H9 (cell line): ENCODE measurements at regions not wholly inside any gene's neighbourhood (a gene's known extent, or its start where the extent isn't known, plus 50 kb on each side); places are given as distances from the start of the nearest gene placed in this dataset.

Experiments used
- DNase-seq: peaks from one replicate; pipeline ENCODE4 v3.0.0-alpha.2; 2017
- H2AFZ ChIP-seq: one replicate; pipeline ENCODE4 v1.6.1; 2013; ENCODE audit warnings: mild to moderate bottlenecking, low read length, control low read depth, moderate library complexity
- H2AK5ac ChIP-seq: 2 replicates; pipeline ENCODE4 v1.6.1; 2013; ENCODE audit warnings: low read length, control low read depth, mixed read lengths; ENCODE audit not compliant: insufficient read length
- H2BK120ac ChIP-seq: one replicate; pipeline ENCODE4 v1.6.1; 2013; ENCODE audit warnings: low read depth, mild to moderate bottlenecking, low read length, control low read depth, inconsistent platforms; ENCODE audit not compliant: poor library complexity, severe bottlenecking
- H2BK12ac ChIP-seq: 2 replicates; pipeline ENCODE4 v1.6.1; 2013; ENCODE audit warnings: low read length, control low read depth, mixed read lengths, low read depth; ENCODE audit not compliant: insufficient read length
- H2BK15ac ChIP-seq: 2 replicates; pipeline ENCODE4 v1.6.1; 2013; ENCODE audit warnings: low read depth, low read length, control low read depth
- H2BK20ac ChIP-seq: one replicate; pipeline ENCODE4 v1.6.1; 2013; ENCODE audit warnings: low read depth, mild to moderate bottlenecking, low read length, control low read depth, inconsistent platforms; ENCODE audit not compliant: poor library complexity, severe bottlenecking
- H2BK5ac ChIP-seq: 2 replicates; pipeline ENCODE4 v1.6.1; 2013; ENCODE audit warnings: low read length, control low read depth, mixed read lengths; ENCODE audit not compliant: insufficient read length
- H3K14ac ChIP-seq: 2 replicates; pipeline ENCODE4 v1.6.1; 2013; ENCODE audit warnings: low read length, control low read depth; ENCODE audit not compliant: insufficient read depth
- H3K18ac ChIP-seq: 2 replicates; pipeline ENCODE4 v1.6.1; 2013; ENCODE audit warnings: low read depth, mild to moderate bottlenecking, mixed read lengths, low read length, control low read depth; ENCODE audit not compliant: insufficient read length
- H3K23ac ChIP-seq: 2 replicates; pipeline ENCODE4 v1.6.1; 2013; ENCODE audit warnings: low read length, control low read depth, mixed read lengths, low read depth; ENCODE audit not compliant: insufficient read length
- H3K23me2 ChIP-seq: 2 replicates; pipeline ENCODE4 v1.6.1; 2013; ENCODE audit warnings: low read depth, mild to moderate bottlenecking, mixed read lengths, low read length, control low read depth; ENCODE audit not compliant: insufficient read length, poor library complexity, severe bottlenecking
- H3K27ac ChIP-seq: 2 replicates; pipeline ENCODE4 v1.5.1; 2013; ENCODE audit warnings: low read length, control low read depth, mixed read lengths, low read depth; ENCODE audit not compliant: insufficient read length
- H3K27me3 ChIP-seq: 2 replicates; pipeline ENCODE4 v1.6.1; 2013; ENCODE audit warnings: low read length, control low read depth, inconsistent platforms; ENCODE audit not compliant: insufficient read depth
- H3K4ac ChIP-seq: 2 replicates; pipeline ENCODE4 v1.6.1; 2013; ENCODE audit warnings: low read depth, mild to moderate bottlenecking, control low read depth, inconsistent platforms, low read length, moderate library complexity
- H3K4me1 ChIP-seq: 2 replicates; pipeline ENCODE4 v1.6.1; 2013; ENCODE audit warnings: low read length, control low read depth, inconsistent platforms; ENCODE audit not compliant: insufficient read depth
- H3K4me2 ChIP-seq: 2 replicates; pipeline ENCODE4 v1.6.1; 2013; ENCODE audit warnings: low read length, control low read depth, mixed read lengths; ENCODE audit not compliant: insufficient read length, insufficient read depth
- H3K56ac ChIP-seq: 2 replicates; pipeline ENCODE4 v1.6.1; 2013; ENCODE audit warnings: low read depth, mild to moderate bottlenecking, mixed read lengths, low read length, control low read depth; ENCODE audit not compliant: insufficient read length
- H3K79me1 ChIP-seq: 2 replicates; pipeline ENCODE4 v1.6.1; 2013; ENCODE audit warnings: low read depth, mild to moderate bottlenecking, moderate library complexity, low read length, control low read depth, inconsistent platforms; ENCODE audit not compliant: insufficient read depth, poor library complexity, severe bottlenecking
- H3K79me2 ChIP-seq: 2 replicates; pipeline ENCODE4 v1.6.1; 2013; ENCODE audit warnings: low read length, control low read depth, inconsistent platforms; ENCODE audit not compliant: insufficient read depth
- H3K9ac ChIP-seq: 2 replicates; pipeline ENCODE4 v1.6.1; 2013; ENCODE audit warnings: low read length, control low read depth, mixed read lengths; ENCODE audit not compliant: insufficient read length; ENCODE audit errors: extremely low read depth
- H3K9me3 ChIP-seq: one replicate; pipeline ENCODE4 v1.6.1; 2013; ENCODE audit warnings: low read depth, low read length, inconsistent platforms; ENCODE audit not compliant: control insufficient read depth
- H3T11ph ChIP-seq: one replicate; pipeline ENCODE4 v1.6.1; 2013; ENCODE audit warnings: mild to moderate bottlenecking, low read length, control low read depth, inconsistent platforms
- H4K20me1 ChIP-seq: one replicate; pipeline ENCODE4 v1.6.1; 2013; ENCODE audit not compliant: control insufficient read depth, insufficient read length, insufficient read depth
- H4K5ac ChIP-seq: 2 replicates; pipeline ENCODE4 v1.6.1; 2013; ENCODE audit warnings: low read depth, mild to moderate bottlenecking, mixed read lengths, low read length, control low read depth; ENCODE audit not compliant: insufficient read length
- H4K8ac ChIP-seq: replicated peaks from 2 replicates; pipeline ENCODE4 v1.6.1; 2013; ENCODE audit warnings: low read length, control low read depth, mixed read lengths, low read depth; ENCODE audit not compliant: insufficient read length
- H4K91ac ChIP-seq: 2 replicates; pipeline ENCODE4 v1.6.1; 2013; ENCODE audit warnings: low read depth, mild to moderate bottlenecking, moderate library complexity, mixed read lengths, low read length, control low read depth; ENCODE audit not compliant: insufficient read length
- H3K27ac Mint-ChIP-seq, 3 experiments: 2 replicates in 2 of 3; 3 replicates in 1 of 3; pipeline ENCODE4 v1.8.0; 2020 to 2021; ENCODE audit warnings: mixed read lengths in 3 of 3, mild to moderate bottlenecking in 1 of 3, moderate library complexity in 1 of 3
- H3K27me3 Mint-ChIP-seq: 2 replicates; pipeline ENCODE4 v1.8.0; 2021; ENCODE audit warnings: low read depth, mild to moderate bottlenecking, moderate library complexity, mixed read lengths
- H3K36me3 Mint-ChIP-seq, 3 experiments: 2 replicates in 2 of 3; 3 replicates in 1 of 3; pipeline ENCODE4 v1.8.0; 2020 to 2021; ENCODE audit warnings: low read depth in 3 of 3, mixed read lengths in 3 of 3; ENCODE audit not compliant: insufficient read depth in 1 of 3
- H3K4me1 Mint-ChIP-seq, 2 experiments: 2 replicates each; pipeline ENCODE4 v1.8.0; 2020; ENCODE audit warnings: mixed read lengths in 2 of 2
- H3K4me3 Mint-ChIP-seq, 2 experiments: 2 replicates in 1 of 2; 3 replicates in 1 of 2; pipeline ENCODE4 v1.8.0; 2020 to 2021; ENCODE audit warnings: mild to moderate bottlenecking in 2 of 2, mixed read lengths in 2 of 2, moderate library complexity in 1 of 2
- H3K9me3 Mint-ChIP-seq, 2 experiments: 2 replicates in 1 of 2; 3 replicates in 1 of 2; pipeline ENCODE4 v1.8.0; 2020; ENCODE audit warnings: mild to moderate bottlenecking in 2 of 2, mixed read lengths in 2 of 2, moderate library complexity in 1 of 2
- WGBS: extraction: QIAGEN DNeasy Blood & Tissue Kit; methylation state at CpG from one replicate; pipeline ENCODE4 v1.1.7; 2013; ENCODE audit warnings: missing lambda C conversion rate, low lambda C conversion rate, mixed read lengths; ENCODE audit not compliant: insufficient read length; ENCODE audit errors: extremely low coverage; 5-methylcytosine and 5-hydroxymethylcytosine counted together
- TF ChIP-seq, protein P1 (sequence below): fragments of 200-600 bp; sonication (generic); conservative IDR thresholded peaks from 3 replicates; pipeline ENCODE4 v1.8.0; 2021; ENCODE audit warnings: antibody characterized with exemption, mild to moderate bottlenecking

DNA sequence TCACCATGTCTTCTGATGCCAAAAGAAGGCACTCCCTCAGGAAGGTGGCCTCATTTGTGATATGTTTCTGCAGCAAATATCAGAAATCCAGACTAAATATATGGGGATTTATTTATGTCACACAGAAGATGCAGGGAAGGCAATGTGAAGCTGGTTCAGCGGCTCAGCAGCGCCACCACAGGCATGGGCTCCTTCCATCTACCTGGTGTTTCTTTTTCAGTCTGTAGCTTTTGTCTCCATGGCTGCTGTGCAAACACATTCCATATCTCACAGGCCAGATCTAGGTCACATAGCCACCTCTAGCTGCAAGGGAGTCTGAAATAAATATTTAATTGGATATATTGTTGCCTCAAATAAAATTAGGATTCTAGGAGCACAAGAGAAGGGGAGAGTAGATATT, 502.1 kb upstream of the IL12A start:
- Histone ChIP-seq H3K4me1 (peaks cover 3% of the 10 kb centered on the region; the same call in 1 of the 2 replicates), H3K9me3 (no peaks in the 10 kb centered on the region), H3K4ac (no peak overlapping the region; the same call in 1 of the 2 replicates), H3K23me2 (no peaks in the 10 kb centered on the region), H4K91ac (no peak overlapping the region), H3K18ac (no peak overlapping the region), H2AK5ac (peak overlapping the region; percentile 50), H3K79me1 (no peaks in the 10 kb centered on the region), H4K8ac (no peak overlapping the region), H3K56ac (no peak overlapping the region), H2BK5ac (no peak overlapping the region), H3K23ac (no peak overlapping the region), H4K20me1 (no peaks in the 10 kb centered on the region), H2AFZ (no peak overlapping the region), H3K27ac (no peak overlapping the region), H2BK120ac (no peak overlapping the region), H2BK12ac (no peak overlapping the region), H4K5ac (no peak overlapping the region), H3K4me2 (no peak overlapping the region), H2BK15ac (no peak overlapping the region), H3K14ac (no peak overlapping the region), H3K27me3 (no peaks in the 10 kb centered on the region), H3K79me2 (no peaks in the 10 kb centered on the region), H3K9ac (no peak overlapping the region), H2BK20ac (no peak overlapping the region), H3T11ph (no peak overlapping the region)
- DNase-seq: peak; percentile 64
- TF ChIP-seq, protein P1, sequence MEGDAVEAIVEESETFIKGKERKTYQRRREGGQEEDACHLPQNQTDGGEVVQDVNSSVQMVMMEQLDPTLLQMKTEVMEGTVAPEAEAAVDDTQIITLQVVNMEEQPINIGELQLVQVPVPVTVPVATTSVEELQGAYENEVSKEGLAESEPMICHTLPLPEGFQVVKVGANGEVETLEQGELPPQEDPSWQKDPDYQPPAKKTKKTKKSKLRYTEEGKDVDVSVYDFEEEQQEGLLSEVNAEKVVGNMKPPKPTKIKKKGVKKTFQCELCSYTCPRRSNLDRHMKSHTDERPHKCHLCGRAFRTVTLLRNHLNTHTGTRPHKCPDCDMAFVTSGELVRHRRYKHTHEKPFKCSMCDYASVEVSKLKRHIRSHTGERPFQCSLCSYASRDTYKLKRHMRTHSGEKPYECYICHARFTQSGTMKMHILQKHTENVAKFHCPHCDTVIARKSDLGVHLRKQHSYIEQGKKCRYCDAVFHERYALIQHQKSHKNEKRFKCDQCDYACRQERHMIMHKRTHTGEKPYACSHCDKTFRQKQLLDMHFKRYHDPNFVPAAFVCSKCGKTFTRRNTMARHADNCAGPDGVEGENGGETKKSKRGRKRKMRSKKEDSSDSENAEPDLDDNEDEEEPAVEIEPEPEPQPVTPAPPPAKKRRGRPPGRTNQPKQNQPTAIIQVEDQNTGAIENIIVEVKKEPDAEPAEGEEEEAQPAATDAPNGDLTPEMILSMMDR: peak; percentile 69
- H3K4me3 Mint-ChIP-seq: no peak overlapping the region
- H3K9me3 Mint-ChIP-seq: peaks cover 9 to 13% of the 10 kb centered on the region in 2 experiments
- WGBS: no CpG with 5 or more reads among the region's 2 CpGs
- H3K36me3 Mint-ChIP-seq: peaks cover 5 to 12% (median 8%) of the 10 kb centered on the region in 3 experiments; a peak in 6 of 7 replicates
- peaks cover 14 to 16% of the 10 kb centered on the region in 2 experiments for H3K4me1 Mint-ChIP-seq
- no peaks in the 10 kb centered on the region for H3K27me3 Mint-ChIP-seq
- no peak overlapping the region for H3K27ac Mint-ChIP-seq
